ENCODE measurements at regions not wholly inside any gene's neighbourhood (a gene's known extent, or its start where the extent isn't known, plus 50 kb on each side); places are given as distances from the start of the nearest gene placed in this dataset.
A peak's percentile ranks its signal among the peaks of the same experiment; 100 is the strongest.
"Not testable (repeated sequence)": the region's sequence is repeated elsewhere in the genome, so short reads cannot be mapped to it uniquely, and the experiment has no call there.

DNA sequence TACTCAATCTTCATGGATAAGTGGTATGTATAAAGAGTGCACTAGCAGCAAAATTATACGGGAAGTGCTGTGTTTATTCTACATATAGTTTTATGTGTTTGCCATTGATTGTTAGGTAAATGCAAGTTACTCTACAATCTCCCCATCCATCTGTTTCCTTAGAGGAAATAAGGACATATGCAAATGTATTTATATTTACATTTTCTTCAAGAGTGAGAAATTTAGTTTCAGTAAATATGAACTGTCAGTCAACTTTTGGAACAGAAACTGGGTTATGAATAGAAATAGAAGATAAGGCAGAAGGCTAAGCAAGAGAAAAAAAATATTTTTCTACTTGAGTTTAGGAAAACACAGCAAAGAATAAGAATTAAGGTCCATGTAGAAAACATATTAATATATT lies 176.1 kb upstream of the KLHL1 start:
- DNase-seq, result no peak

DNA sequence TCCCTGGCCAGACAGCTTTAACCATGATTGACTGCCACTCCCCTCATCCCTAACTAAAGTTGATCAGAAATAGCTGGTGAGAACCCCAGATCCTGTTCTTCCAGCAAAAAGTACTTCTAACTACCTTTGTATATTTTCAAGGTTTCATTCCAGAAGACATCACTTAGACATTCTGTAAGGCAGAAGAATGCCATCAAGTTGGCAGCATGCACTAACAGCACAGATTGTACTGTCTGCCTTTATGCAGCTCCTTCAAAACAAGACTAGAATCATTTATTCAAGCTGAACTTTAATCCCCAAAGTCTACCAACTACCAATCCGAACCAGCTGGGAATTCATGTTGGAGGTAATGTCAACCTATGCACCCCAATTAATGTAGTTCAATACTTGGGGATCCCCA lies 167.6 kb upstream of the KLHL1 start:
- DNase-seq, result no peak

DNA sequence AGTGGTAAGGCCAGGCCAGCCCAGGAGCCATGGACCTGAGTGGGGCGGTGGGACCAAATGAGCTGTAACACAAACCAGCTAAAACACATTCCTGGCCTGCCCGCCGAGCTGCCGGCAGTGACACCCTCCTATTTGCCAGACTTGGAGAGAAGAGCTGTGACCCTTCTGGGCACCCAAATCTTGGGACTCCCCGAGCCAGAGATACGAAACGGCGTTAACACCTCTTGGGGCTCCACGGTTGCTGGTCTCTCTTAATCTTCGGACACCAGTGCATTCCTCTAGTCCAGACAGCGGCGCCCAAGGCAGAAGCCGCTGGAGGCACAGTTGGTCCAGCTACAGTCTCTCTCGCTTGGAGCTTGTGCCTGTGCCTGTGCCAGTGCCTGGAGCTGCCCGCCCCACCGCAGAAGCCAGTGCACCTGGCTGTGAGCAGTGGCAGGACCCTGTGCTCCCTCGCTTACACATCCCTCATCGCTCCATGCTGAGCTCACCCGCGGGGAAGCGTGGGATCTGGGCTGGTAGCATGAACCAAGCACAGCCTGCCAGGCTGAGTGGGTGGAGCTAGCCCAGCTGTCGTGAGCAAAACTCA lies 147.2 kb upstream of the KLHL1 start:
- no peak for DNase-seq

DNA sequence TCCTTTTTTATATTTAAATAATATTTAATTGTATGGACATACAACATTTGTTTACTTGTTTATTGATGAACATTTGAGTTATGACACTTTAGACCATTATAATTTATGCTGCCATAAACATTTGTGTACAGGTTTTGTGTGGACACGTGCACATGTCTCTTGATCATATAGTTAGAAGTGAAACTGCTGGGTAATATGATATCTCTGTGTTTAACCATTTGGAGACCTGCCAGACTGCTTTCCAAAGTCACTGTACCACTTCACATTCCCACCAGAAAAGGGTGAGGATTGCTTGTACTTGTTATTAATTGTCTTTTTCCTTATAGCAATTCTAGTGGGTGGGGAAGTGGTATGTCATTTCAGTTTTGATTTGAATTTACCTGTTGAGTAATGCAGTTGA lies 145.6 kb upstream of the KLHL1 start:
- peak; percentile 11 to 21 for DNase-seq

DNA sequence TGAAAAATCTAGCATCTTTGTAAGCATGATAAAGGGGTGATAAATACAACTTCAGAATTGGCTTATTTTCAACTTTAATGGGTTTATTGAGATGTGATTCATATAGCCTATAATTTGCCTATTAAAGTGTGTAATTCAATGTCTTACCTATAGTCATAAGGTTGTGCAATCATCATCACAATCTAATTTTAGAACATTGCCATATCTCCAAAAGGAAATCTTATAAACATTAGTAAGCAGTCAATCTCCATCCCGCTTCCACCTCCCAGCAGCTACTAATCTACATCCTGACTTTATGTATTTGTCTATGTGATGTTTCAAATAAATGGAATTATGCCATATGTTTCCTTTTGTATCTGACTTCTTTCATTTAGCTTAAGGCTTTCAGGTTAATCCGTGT lies 145.2 kb upstream of the KLHL1 start:
- no peak for DNase-seq

DNA sequence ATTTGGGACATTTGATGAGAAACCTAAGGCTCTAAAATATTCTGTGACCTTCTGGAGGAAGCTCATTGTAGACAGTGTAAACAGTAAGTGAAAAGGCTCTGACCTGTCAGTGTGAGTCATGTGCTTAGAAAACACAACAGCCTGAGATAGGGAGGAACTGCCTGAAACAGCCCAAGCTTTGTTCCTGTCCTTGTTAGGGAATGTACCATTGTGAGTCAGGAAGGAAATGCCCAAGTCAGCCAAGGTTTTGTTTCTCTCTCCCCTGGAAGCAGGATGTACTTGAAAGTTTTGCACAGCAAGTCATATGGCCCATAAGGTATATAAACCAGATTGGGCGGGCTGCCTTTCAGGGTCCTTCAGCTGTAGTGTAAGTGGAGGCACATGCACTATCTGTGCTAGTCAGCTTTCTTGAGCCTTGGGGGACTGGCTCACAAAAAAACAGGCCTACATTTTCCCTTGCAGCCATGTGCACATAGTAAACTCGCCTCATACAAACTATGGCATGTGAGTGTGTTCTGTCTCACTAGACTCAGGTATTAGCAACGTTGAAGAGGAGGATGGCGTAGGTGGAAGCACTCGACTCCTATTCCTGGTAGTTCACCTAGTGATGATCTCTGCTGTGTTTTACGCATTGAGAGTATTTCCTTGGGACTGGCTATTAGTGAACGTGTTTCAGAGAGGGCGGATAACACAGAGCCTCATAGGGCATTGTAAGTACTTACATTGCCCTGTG lies 141.2 kb upstream of the KLHL1 start:
- no peak for DNase-seq

DNA sequence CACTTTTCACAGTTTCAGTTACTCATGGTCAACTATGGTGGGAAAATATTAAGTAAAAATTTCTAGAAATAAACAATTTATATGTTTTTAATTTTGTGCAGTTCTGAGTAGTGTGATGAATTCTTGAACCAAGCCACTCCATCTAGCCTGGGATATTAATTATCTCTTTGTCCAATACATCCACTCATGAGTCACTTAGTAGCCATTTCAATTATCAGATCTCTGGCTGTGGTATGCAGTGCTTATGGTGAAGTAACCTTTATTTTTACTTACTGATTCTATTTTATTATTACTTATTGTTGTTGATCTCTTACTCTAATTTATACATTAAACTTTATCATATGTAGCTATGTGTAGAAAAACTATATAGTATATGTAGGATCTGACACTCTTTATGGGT lies 128.9 kb upstream of the KLHL1 start:
- no peak for DNase-seq

DNA sequence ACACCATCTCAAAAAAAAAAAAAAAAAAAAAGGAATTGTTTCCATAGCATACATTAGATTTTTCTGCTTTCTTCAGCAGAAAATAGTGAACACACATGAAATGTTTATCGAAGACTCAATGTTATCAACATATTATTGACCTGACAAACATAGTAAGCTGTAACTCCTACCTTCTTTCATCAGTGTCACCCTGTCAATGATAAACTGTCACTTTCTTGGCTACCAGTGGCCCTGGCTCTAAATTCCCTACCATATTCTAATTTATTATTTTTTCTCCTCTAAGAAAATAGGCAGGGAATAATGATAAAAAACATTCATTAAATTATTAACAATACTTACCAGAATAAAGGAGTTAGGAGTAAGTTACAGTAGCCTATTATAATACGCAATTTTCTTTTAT lies 127.3 kb upstream of the KLHL1 start:
- no peak for DNase-seq

- DNase-seq, result no peak
Observed at GRCh38 chr13:70223911-70224310, 115.7 kb upstream of the KLHL1 start.

DNA sequence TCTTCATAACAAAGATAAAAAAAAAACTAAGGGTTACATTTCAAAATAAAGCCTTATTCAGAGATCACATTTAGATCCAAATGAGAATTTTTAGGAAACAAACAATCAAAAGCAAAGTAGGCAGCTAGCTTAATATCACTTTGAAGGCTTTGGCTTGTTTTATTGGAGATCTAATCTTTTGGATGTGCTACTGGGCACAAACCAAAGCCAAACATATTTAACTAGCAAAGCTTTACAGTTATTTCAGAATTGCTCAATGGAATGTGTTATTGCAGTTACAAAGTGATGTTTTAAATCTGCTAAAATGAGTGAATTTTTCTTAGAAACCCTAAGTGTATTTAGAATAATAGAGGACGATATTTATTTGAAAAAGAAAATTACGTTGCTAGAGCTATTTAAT lies 114.7 kb upstream of the KLHL1 start:
- DNase-seq, result peak in 1 of 2 donors; percentile 6

- no peak for DNase-seq
Observed at GRCh38 chr13:70218618-70219017, 110.4 kb upstream of the KLHL1 start.

DNA sequence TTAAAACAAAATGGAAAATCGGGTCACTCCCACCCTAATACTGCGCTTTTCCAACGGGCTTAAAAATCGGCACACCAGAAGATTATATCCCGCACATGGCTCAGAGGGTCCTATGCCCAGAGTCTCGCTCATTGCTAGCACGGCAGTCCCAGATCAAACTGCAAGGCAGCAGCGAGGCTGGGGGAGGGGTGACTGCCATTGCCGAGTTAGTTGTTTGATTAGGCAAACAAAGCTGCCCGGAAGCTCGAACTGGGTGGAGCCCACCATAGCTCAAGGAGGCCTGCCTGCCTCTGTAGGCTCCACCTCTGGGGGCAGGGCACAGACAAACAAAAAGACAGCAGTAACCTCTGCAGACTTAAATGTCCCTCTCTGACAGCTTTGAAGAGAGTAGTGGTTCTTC lies 100.7 kb upstream of the KLHL1 start:
- not testable (repeated sequence) for DNase-seq

DNA sequence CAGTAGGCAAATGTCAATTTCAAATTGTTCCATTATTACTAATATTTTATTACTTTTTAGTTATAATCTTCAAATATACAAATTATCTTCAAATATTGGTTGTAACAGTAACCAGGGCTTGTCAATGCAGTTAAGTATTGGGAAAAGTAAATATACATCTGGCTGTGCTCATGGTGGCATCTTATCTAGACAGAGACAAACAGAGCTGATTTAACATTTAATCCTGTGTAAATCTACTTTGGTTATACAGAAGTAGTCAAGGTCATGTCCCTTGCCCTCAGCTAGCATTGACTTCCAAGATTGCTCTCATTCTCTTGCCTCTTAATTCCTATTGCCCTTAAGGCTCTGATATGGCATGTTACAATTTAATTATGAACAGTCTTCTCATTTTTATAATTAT lies 98.4 kb upstream of the KLHL1 start:
- DNase-seq, result no peak

GRCh38 chr13:70203661-70204229 lies 95.5 kb upstream of the KLHL1 start:
- DNase-seq, result no peak

- no peak for DNase-seq
Observed at GRCh38 chr13:70191034-70191433, 82.8 kb upstream of the KLHL1 start.

DNA sequence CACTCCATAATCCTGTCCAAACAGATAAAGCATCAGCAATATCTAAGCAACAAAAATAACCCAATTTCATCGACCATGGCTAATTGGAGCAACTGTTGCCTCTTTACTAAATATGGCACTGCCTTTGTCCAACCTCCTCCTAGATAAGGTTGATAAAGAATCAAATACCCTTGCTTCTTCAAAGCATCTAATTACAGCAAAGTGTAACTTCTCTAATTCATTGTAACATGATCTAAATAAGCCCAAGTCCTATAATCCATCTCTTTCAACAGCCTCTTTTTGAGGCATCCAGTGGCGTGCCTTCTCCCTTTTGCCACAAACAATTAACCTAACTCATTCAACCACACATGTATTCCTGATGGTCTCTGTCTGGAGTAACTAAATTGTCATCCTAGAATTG lies 81.7 kb upstream of the KLHL1 start:
- DNase-seq, result no peak

DNA sequence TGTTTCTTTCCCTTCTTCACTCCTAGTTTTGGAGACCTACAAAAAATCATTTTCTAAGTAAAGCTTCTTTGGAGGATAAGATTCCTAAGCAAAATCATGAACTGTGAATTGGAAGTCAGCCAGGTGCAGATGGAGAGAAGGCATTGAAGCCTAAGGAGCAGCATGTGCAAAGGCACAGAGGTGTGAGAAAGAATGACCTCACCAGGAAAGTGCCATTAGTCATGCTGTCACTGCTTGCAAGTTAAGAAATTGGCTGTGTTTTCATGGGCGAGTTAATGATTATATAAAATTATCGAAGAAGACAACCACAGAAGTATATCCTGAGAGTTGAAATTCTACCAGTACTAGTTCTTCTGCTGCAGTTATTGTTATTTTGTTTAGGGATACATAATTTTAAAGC lies 80.3 kb upstream of the KLHL1 start:
- no peak for DNase-seq

GRCh38 chr13:70183041-70183440 lies 74.8 kb upstream of the KLHL1 start:
- no peak for DNase-seq

All from right lung (tissue), 2 donors.